Fibroblast of skin of abdomen (primary cell): ENCODE measurements at regions not wholly inside any gene's neighbourhood (a gene's known extent, or its start where the extent isn't known, plus 50 kb on each side); places are given as distances from the start of the nearest gene placed in this dataset.

Experiments used
- DNase-seq: peaks from one replicate; pipeline ENCODE4 v3.0.0-alpha.2; 2013

GRCh38 chr15:72919936-72920465 is 132.3 kb upstream of the NEO1 start:
- peak; percentile 26 for DNase-seq

DNA sequence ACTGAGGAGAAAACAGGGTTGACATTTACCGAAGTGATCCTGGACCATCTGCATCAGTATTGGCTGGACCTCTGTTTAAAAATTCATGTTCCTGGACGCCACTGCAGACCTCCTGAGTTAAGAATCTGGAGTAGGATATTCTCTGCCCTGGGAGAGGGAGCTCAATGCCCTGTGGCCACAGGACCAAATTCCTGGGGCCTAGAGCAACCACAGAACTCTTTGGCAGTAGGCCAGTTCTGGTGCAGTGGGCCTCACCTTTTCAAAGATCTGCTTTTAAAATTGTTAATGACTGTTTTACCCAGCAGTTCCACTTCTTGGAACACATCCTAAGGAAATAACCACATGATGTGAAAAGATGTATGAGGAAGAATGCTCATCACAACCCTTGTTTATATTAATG is 133.3 kb upstream of the ADPGK start:
- peak; percentile 3 for DNase-seq

GRCh38 chr15:72916378-72916777 is 132.8 kb upstream of the ADPGK start:
- no peak for DNase-seq

- no peak for DNase-seq
Measured at GRCh38 chr15:72915843-72916242, 132.3 kb upstream of the ADPGK start.

GRCh38 chr15:72912996-72913395 is 129.4 kb upstream of the ADPGK start:
- no peak for DNase-seq

DNA sequence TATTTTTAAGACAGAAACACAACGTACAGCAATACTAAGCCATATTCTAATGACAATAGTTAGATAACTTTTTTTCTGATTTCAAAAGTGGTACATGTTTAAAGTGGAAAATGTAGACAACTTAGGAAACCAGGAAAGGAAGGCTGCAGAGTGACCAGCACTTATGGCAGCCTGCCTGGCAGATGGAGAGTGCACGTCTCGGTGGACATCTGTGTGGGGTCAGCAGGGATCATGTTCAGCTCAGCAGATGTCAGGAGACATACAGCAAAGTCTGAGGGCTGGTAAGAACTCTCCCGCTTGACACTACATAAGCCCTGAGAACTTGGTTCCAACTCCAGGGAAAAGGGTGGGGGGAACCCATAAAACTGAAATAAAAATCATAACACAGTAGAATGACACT is 128.6 kb upstream of the ADPGK start:
- no peak for DNase-seq

DNA sequence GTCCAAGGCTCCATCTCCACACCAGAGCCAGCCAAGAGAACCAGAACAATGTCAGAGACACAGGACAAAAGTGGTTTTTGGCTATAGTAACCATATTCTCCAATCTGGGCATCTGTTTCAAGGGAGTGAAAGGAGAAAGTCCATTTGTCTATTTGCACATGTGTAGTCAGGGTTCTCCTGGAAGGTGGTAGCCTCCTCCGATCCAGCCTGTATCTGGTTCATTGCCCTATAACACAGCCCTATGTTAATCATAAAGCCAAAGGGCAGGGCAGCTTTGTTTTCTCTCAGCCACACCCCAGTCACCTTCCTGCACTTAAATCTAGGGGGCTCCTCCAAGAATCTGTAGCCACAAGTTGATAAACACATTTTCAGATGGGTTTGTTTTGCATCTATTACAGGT is 128.1 kb upstream of the ADPGK start:
- DNase-seq, result no peak

- no peak for DNase-seq
Measured at GRCh38 chr15:72908713-72909112, 125.2 kb upstream of the ADPGK start.

GRCh38 chr15:72907733-72908132 is 124.2 kb upstream of the ADPGK start:
- peak; percentile 12 for DNase-seq

GRCh38 chr15:72902919-72903260 is 119.3 kb upstream of the ADPGK start:
- no peak for DNase-seq

DNA sequence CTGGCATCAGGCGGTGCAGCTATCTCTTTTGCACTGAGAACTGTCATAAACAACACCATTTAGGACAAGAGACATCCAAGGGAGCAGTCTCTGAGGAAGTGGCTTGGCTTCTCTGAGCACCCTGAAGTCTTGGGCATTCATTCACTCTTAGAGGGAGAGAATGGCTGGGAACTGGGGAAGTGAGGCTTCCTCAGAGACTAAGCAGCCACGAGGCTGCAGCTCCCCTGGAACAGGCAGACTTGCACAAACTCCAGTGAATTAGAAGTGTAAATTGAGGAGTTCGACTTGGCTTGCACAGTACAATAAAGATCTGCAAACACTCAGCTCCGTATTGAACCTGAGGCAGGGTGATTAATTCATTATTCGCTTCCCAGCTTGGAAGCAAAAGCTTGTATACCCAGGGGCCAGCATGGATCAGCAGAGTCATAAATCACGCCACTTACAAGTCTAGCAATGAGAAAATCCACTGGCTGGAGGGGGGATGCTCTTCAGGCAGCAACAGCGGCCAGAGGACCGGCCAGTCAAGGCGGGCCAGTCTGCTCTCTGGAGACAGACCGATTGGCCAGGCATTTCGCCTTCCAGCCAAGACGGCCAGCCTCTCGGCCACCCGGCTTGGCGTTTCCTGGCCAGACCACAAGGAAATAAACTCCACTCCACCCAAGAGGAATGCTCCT is 118.8 kb upstream of the ADPGK start:
- DNase-seq, result peak; percentile 80

GRCh38 chr15:72892986-72893385 is 109.4 kb upstream of the ADPGK start:
- no peak for DNase-seq

DNA sequence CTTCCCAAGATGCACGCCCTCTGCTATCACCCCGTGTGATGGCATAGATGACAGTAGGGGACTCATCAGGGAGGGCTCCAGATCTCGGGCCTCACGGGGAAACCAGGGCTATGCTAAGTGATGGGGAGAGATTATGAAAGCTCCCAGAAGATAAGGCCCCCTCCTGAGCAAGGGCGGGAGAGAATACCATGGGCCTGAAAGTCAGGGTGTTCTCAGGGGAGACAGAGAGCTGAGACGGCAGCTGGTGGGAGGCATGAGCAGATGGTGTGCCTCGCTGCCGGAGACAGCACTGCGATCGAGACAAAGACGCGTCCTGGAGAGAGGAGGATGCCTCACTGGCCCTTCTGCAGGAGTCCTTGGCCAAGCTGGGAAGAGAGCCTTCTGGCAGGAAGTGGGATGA is 106.5 kb upstream of the ADPGK start:
- DNase-seq, result no peak

GRCh38 chr15:72889545-72889944 is 106.0 kb upstream of the ADPGK start:
- no peak for DNase-seq

- no peak for DNase-seq
Measured at GRCh38 chr15:72888811-72889210, 105.3 kb upstream of the ADPGK start.

GRCh38 chr15:72888211-72888610 is 104.7 kb upstream of the ADPGK start:
- DNase-seq, result no peak

- no peak for DNase-seq
Measured at GRCh38 chr15:72887376-72887775, 103.8 kb upstream of the ADPGK start.

DNA sequence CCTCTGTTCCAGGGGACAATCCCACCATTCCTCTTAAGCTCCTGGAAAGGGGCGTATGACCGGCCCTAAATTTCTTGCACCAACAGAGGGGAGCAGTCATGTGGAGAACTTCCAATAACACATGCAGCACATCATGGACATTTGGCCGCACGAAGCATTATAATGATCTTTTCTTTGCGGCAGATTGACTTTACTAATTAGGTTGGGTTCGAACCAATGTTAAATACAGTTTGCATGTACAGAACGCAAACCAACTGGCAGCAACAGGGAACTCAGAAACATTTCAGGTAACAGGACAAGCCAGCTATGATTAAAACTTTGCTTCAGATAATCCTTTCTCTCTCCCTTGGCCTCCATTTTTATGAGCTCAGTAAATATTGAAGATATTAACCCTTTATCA is 100.8 kb upstream of the ADPGK start:
- DNase-seq, result no peak

DNA sequence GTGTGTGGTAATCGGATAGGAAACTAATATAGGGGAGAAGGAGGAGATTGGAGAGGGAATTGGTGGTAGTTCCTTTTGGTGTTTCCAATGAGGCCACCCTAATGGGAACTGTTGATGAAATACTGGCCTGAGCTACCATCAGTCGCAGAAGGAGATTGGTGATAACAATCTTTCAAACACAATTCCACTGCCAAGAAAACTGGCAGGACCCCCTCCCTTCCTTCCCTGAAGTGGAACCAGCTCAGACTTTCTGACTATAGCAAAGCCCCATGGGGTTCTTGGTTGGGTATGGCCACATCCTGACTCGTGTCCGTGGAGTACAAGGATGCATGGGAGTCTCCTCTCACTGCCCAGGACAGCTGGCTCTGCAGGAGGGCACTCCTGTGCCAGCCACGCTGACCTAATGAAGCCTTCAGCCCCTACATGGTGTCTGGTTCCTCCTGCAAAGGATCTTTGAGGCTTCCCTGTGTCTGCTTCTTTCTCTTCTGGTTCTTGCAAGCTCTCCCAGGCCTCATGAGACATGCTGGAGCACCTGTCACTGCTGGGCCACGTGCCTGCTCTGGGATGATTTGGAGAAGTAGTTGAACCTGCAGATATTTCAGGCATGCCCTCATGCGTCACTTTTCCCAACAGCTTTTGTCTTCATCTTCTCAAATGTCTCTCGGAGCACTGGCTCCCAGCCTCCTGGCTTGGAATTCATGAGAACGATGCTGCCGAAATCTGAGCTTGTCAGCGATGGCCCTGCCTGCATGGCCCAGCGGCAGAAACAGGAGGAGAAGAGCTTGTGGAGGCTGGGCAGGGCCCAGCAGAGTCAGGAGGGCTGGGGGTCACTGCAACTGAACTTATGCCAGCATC is 90.0 kb upstream of the ADPGK start:
- no peak for DNase-seq

- no peak for DNase-seq
Measured at GRCh38 chr15:72872066-72872845, 88.7 kb upstream of the ADPGK start.

DNA sequence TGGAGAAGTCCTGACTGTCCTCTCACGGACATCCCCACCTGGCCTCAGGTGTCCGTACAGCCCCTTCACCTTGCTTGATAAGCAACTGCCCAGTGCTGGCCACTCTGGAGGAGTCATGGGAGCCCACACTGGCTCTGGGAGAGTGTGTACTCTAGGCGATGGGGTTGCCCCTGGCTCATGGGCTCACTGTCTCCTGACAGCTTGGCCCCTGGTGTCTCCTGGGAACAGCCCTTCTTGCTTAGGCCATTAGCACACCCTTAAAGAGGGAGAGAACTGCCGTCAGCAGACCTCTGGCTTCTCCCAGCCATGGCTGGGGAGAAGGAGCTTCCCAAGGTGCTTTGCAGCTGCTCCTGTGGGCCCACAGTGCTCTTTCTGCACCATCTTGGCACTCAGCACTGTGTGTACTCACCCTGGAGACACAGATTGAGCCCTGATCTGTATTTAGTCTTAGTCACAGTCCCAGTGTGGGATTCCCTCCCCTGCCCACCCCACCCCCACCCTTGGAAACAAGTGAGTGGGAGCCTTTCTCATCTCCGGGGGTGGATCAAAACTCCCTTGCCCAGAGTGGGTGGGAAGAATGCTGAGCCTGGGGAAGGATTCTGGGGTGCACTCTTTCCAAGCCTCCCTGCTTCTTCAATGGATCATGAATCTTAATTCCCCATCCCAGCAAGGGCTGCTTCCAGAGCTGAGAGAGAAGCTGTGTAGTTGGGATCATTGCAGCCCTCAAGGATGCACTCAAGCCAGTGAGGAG is 83.5 kb upstream of the ADPGK start:
- DNase-seq, result no peak

DNA sequence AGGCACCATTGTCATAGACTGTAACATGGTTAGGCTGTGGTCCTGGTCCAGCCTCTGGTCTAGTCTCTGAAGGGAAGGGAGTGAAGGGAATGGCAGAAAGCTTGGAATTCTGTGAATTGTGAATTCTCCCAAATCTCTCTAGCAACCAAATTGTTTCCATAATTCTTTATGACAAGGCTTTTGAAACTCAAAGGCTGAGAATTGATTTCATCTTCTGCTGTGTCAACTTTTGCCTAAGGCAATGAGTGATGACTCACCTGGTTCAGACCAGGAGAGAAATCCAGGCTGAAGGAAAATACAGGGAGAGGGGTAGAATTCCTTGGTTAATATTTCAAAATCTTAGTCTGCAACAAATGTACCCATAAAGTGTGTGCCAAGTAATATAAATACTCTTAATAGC is 82.6 kb upstream of the ADPGK start:
- no peak for DNase-seq

- no peak for DNase-seq
Measured at GRCh38 chr15:72865486-72865885, 81.9 kb upstream of the ADPGK start.
